Ovary (tissue), 7 donors: ENCODE measurements at regions not wholly inside any gene's neighbourhood (a gene's known extent, or its start where the extent isn't known, plus 50 kb on each side); places are given as distances from the start of the nearest gene placed in this dataset.

ENCODE experiments used
- DNase-seq, 5 donors: peaks; one replicate each; pipeline ENCODE4 v3.0.0-alpha.2; 2019 to 2020
- H3K27ac ChIP-seq, 2 donors: fragments of 200-600 bp; one replicate each; pipeline versions ENCODE4 v1.5.1 to v1.8.0; 2019 to 2022
- H3K27me3 ChIP-seq: fragments of 200-600 bp; one replicate; pipeline ENCODE4 v1.8.0; 2022
- H3K36me3 ChIP-seq: fragments of 200-600 bp; sonication (generic); one replicate; pipeline ENCODE4 v1.5.1; 2019
- H3K4me1 ChIP-seq: one replicate; pipeline ENCODE4 v1.8.1; 2013; ENCODE audit warnings: mild to moderate bottlenecking, moderate library complexity; ENCODE audit not compliant: insufficient read depth
- H3K4me3 ChIP-seq: fragments of 200-600 bp; sonication (generic); one replicate; pipeline ENCODE4 v1.5.1; 2017
- H3K9me3 ChIP-seq, 2 donors: fragments of 200-600 bp in 1 of 2; sonication (generic) in 1 of 2; one replicate each; pipeline versions ENCODE4 v1.5.1 to v1.8.1; 2013 to 2019; ENCODE audit warnings: mild to moderate bottlenecking in 1 of 2, moderate library complexity in 1 of 2
- EP300 ChIP-seq: sonication (generic); formaldehyde crosslinking; IDR thresholded peaks from one replicate; pipeline ENCODE4 v1.6.1; 2017; ENCODE audit warnings: antibody characterized with exemption
- POLR2A ChIP-seq: fragments of 450-650 bp; IDR thresholded peaks from one replicate; pipeline ENCODE4 v1.6.1; 2017; ENCODE audit warnings: antibody characterized with exemption, mild to moderate bottlenecking, moderate library complexity
- WGBS, 3 donors: extraction: QIAGEN DNeasy Blood & Tissue Kit in 1 of 3; methylation state at CpG; one replicate each; pipeline versions ENCODE4 v1.1.5 to v1.1.7; 2013 to 2017; 5-methylcytosine and 5-hydroxymethylcytosine counted together
- intact Hi-C, 4 donors: fragments of 100-400 bp; cut with DNase I; formaldehyde crosslinking; loops; one replicate each; pipeline versions ENCODE4 v1.11.0 to v1.15.1; 2022 to 2023
- TF ChIP-seq, protein P1 (sequence below), 3 donors: fragments of 450-650 bp in 2 of 3; fragments of 200-600 bp in 1 of 3; IDR thresholded peaks; one replicate each; pipeline versions ENCODE4 v1.5.1 to v1.8.0; 2016 to 2022; ENCODE audit warnings: antibody characterized with exemption in 3 of 3, mild to moderate bottlenecking in 1 of 3
- donor health status: DM: no; HTN: no; CAD: no; lungs with moderate emphysema.
- donor health status: DM: no; HTN: no; CAD: no.
- donor health status: Bipolar disorder and iron deficiency.
- donor health status: DM: no; HTN: no; CAD: no.
- donor health status: DM: yes; HTN: yes; CAD: no.

- TF ChIP-seq POLR2A (no peak), EP300 (no peak)
- TF ChIP-seq, protein P1, sequence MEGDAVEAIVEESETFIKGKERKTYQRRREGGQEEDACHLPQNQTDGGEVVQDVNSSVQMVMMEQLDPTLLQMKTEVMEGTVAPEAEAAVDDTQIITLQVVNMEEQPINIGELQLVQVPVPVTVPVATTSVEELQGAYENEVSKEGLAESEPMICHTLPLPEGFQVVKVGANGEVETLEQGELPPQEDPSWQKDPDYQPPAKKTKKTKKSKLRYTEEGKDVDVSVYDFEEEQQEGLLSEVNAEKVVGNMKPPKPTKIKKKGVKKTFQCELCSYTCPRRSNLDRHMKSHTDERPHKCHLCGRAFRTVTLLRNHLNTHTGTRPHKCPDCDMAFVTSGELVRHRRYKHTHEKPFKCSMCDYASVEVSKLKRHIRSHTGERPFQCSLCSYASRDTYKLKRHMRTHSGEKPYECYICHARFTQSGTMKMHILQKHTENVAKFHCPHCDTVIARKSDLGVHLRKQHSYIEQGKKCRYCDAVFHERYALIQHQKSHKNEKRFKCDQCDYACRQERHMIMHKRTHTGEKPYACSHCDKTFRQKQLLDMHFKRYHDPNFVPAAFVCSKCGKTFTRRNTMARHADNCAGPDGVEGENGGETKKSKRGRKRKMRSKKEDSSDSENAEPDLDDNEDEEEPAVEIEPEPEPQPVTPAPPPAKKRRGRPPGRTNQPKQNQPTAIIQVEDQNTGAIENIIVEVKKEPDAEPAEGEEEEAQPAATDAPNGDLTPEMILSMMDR (IDR thresholded peaks at IDR 0.05), result no peak
- no peaks in the 10 kb centered on the region for H3K36me3 ChIP-seq
- H3K4me3 ChIP-seq, result no peak overlapping the region
- DNase-seq, result no peak
- no peaks in the 10 kb centered on the region for H3K4me1 ChIP-seq
- no peaks in the 10 kb centered on the region for H3K27me3 ChIP-seq
- H3K9me3 ChIP-seq, result no peaks in the 10 kb centered on the region
- no peak overlapping the region for H3K27ac ChIP-seq
- intact Hi-C loops, result no loop called here
- WGBS, 3 donors, result 43 to 55% (median 53%) methylated on average over 2 of the region's 2 CpGs
Measured at GRCh38 chr21:19122356-19122755, 718.8 kb upstream of the TMPRSS15 start.

- intact Hi-C loops, result no loop called here
- Histone ChIP-seq H3K4me3 (no peak overlapping the region), H3K4me1 (no peaks in the 10 kb centered on the region), H3K27ac (no peak overlapping the region), H3K27me3 (no peaks in the 10 kb centered on the region), H3K36me3 (no peaks in the 10 kb centered on the region), H3K9me3 (no peaks in the 10 kb centered on the region)
- TF ChIP-seq POLR2A (no peak), EP300 (no peak)
- TF ChIP-seq, protein P1 (IDR thresholded peaks at IDR 0.05), result no peak
- no peak for DNase-seq
- 73 to 81% (median 76%) methylated on average over 5 of the region's 5 CpGs for WGBS, 3 donors
Measured at GRCh38 chr21:19123053-19123452, 719.5 kb upstream of the TMPRSS15 start.

DNA sequence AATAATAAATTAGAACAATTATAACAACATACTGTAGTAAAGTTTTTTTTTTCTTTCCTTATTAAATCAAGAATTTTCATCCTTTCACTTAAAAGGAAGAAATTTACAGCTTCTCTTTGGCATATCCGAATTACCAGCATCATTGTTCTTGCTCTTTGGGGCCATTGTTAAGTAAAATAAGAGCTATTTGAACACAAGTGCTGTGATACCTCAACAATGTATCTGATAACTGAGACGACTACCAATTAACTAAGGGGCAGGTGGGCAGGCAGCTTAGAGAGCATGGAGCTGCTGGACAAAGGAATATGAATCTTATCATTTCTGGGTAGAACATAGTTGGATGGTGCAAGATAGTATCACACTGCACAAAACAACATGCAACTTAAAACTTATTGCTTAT, 719.9 kb upstream of the TMPRSS15 start:
- 63 to 73% (median 73%) methylated on average over 2 of the region's 2 CpGs for WGBS, 3 donors
- Histone ChIP-seq H3K36me3 (no peaks in the 10 kb centered on the region), H3K9me3 (no peaks in the 10 kb centered on the region), H3K27me3 (no peaks in the 10 kb centered on the region), H3K27ac (no peak overlapping the region), H3K4me3 (no peak overlapping the region), H3K4me1 (no peaks in the 10 kb centered on the region)
- TF ChIP-seq, protein P1 (IDR thresholded peaks at IDR 0.05), result no peak
- TF ChIP-seq EP300 (no peak), POLR2A (no peak)
- intact Hi-C loops, result no loop called here
- no peak for DNase-seq

DNA sequence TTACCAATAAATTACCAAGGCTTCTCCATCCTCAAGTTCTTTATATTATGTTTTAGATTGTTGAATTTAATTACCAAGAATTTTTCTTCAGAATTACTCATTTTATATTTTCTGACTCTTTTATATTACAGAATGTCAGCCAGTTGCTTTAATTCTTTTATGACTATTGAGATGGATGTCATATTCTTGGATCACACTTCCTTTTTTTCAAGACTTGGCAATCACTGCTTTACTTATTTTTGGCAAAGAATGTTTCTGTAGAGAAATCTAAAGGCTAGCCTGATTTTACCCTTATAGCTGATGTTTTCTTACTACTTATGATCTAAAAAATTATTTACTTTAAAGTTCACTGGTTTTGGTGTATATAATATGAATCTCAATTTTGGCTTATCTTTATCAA, 721.1 kb upstream of the TMPRSS15 start:
- DNase-seq, result no peak
- Histone ChIP-seq H3K4me3 (no peak overlapping the region), H3K36me3 (no peaks in the 10 kb centered on the region), H3K4me1 (no peaks in the 10 kb centered on the region), H3K9me3 (no peaks in the 10 kb centered on the region), H3K27ac (no peak overlapping the region), H3K27me3 (no peaks in the 10 kb centered on the region)
- TF ChIP-seq POLR2A (no peak), EP300 (no peak)
- TF ChIP-seq, protein P1 (IDR thresholded peaks at IDR 0.05), result no peak
- intact Hi-C loops, result no loop called here
